ENCODE measurements at regions not wholly inside any gene's neighbourhood (a gene's known extent, or its start where the extent isn't known, plus 50 kb on each side); places are given as distances from the start of the nearest gene placed in this dataset.

- no peak overlapping the region for H3K4me3 ChIP-seq
- no peaks in the 10 kb centered on the region for H3K9me3 ChIP-seq (replicated peaks in 1 of 3)
- intact Hi-C loops (cut with DNase I) = no loop called here
- no peak for TF ChIP-seq CTCF (IDR thresholded peaks at IDR 0.05)
- TF ChIP-seq POLR2A (IDR thresholded peaks at IDR 0.05) = no peak
- H3K36me3 ChIP-seq (replicated peaks in 1 of 2) = no peaks in the 10 kb centered on the region
- no peak overlapping the region for H3K27ac ChIP-seq
- no peaks in the 10 kb centered on the region for H3K4me1 ChIP-seq (replicated peaks in 1 of 2)
- no peak for DNase-seq
- H3K27me3 ChIP-seq = no peaks in the 10 kb centered on the region
Measured at GRCh38 chr12:59096246-59096645, 175.9 kb upstream of the LRIG3 start.

- H3K27me3 ChIP-seq = no peaks in the 10 kb centered on the region
- DNase-seq = no peak
- WGBS, 4 donors = 87 to 100% (median 93%) methylated on average over 1 of the region's 1 CpG
- no peak overlapping the region for H3K27ac ChIP-seq
- no peak overlapping the region for H3K4me3 ChIP-seq
- H3K4me1 ChIP-seq (replicated peaks in 1 of 2) = no peaks in the 10 kb centered on the region
- TF ChIP-seq CTCF (IDR thresholded peaks at IDR 0.05) (no peak), POLR2A (IDR thresholded peaks at IDR 0.05) (no peak)
- H3K36me3 ChIP-seq (replicated peaks in 1 of 2) = no peaks in the 10 kb centered on the region
- intact Hi-C loops (cut with DNase I) = no loop called here
- no peaks in the 10 kb centered on the region for H3K9me3 ChIP-seq (replicated peaks in 1 of 3)
Measured at GRCh38 chr12:59093073-59093772, 172.9 kb upstream of the LRIG3 start.

- intact Hi-C loops (cut with DNase I) = no loop called here
- Histone ChIP-seq H3K27ac (no peak overlapping the region), H3K36me3 (replicated peaks in 1 of 2) (no peaks in the 10 kb centered on the region), H3K9me3 (replicated peaks in 1 of 3) (no peaks in the 10 kb centered on the region), H3K4me3 (no peak overlapping the region), H3K4me1 (replicated peaks in 1 of 2) (no peaks in the 10 kb centered on the region), H3K27me3 (no peaks in the 10 kb centered on the region)
- 63 to 72% (median 66%) methylated on average over 5 of the region's 5 CpGs for WGBS, 4 donors
- no peak for DNase-seq
- TF ChIP-seq POLR2A (IDR thresholded peaks at IDR 0.05) (no peak), CTCF (IDR thresholded peaks at IDR 0.05) (no peak)
Measured at GRCh38 chr12:59088673-59089072, 168.4 kb upstream of the LRIG3 start.

- 63 to 77% (median 69%) methylated on average over 3 of the region's 3 CpGs for WGBS, 4 donors
- Histone ChIP-seq H3K4me3 (no peak overlapping the region), H3K27me3 (no peaks in the 10 kb centered on the region), H3K36me3 (replicated peaks in 1 of 2) (no peaks in the 10 kb centered on the region), H3K4me1 (replicated peaks in 1 of 2) (no peaks in the 10 kb centered on the region), H3K27ac (no peak overlapping the region), H3K9me3 (replicated peaks in 1 of 3) (no peaks in the 10 kb centered on the region)
- no peak for DNase-seq
- TF ChIP-seq CTCF (IDR thresholded peaks at IDR 0.05) (no peak), POLR2A (IDR thresholded peaks at IDR 0.05) (no peak)
- intact Hi-C loops (cut with DNase I) = no loop called here
Measured at GRCh38 chr12:59087691-59088090, 167.4 kb upstream of the LRIG3 start.
